GM21723 (cell line): ENCODE measurements at regions not wholly inside any gene's neighbourhood (a gene's known extent, or its start where the extent isn't known, plus 50 kb on each side); places are given as distances from the start of the nearest gene placed in this dataset.

ENCODE experiments used
- ATAC-seq: cut with Tn5 transposase; IDR thresholded peaks from one replicate; pipeline ENCODE4 v1.9.1; 2021; ENCODE audit warnings: mild to moderate bottlenecking, moderate library complexity; ENCODE audit not compliant: unreplicated experiment

DNA sequence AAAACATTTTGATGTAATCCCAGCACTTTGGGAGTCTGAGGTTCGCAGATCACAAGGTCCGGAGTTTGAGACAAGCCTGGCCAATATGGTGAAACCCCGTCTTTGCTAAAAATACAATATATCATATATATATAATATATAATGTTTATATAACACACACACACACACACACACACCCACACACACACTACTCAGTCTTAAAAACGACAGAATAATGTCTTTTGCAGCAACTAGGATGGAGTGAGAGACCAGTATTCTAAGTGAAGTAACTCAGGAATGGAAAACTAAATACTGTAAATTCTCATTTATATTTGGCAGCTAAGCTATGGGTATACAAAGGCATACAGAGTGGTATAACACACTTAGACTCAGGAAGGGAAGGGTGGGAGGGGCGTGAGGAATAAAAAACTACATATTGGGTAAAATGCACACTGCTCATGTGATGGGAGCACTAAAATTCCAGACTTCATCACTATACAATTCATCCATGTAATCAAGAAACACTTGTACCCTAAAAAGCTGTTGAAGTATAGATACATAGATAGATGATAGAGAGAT is 231.2 kb upstream of the SEMA3A start:
- ATAC-seq = no peak

DNA sequence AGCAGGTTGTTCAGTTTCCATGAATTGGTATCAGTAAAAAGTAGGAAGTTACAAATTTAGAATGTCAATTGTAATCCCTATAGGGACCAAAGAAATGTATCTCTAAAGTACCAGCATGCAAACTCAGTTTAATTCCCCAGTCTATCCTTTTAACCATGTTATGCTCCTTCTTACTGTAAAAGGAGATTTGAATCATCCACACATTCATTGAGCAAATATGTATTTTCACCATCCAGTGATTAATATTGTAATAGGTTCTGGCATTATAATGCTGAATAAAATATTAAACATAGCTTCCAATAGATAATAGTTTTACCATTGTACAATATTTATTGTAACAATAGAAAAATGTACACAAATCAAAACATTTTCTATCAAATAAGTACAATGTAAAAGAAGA is 228.2 kb upstream of the SEMA3A start:
- no peak for ATAC-seq

DNA sequence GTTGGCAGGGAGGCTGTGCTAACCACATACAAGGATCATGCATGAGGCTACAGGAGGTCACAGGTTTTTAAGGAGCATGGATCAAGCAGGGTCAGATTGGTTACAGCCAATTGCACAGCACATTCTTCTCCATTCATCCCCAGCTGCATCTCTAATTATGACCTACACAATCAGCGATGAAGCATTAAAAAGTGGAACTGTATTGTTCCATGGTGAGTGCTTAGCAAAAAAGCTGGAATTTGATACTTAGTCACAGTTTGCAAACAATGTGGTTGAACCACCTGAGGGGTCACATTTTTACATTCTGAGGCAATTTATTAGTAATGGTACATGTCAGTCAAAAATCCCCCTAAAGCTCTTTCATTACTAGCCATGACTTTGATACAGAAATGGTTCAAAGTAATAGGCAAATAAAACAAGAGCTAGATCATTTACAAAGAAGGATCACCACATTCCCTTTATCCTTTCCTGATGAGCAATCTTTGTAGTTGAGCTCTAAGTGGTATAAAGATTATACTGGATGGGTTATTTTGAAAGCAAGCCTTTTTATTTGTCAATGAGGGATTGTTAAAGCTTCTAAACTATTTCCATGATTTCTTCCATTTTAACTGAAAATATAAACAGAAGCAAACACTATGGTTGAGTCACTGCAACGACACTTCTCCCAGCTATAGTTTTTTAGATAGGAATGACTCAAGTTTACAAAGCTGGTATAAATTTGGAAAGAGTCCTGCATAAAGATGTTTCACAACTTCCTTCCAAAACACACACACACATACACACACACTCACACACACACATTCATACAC is 217.8 kb upstream of the SEMA3A start:
- no peak for ATAC-seq

DNA sequence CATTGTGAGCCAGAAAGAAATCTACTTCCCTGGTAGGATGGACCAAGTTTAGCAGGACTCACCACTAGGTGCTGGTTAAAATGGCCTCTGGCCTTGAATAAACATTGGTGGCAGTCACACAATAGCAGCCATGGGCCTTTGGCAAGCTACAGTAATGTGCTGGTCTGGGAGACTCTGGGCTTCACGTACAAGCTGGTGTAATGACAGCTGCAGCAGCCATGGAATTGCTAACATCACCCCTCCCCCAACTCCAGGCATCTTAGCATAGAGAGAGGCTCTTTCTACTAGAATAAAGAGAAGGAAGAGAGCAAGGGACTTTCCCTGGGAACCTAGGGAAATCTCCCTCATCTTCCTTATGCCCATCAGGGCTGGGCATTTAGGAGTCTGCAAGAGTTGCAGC is 205.1 kb upstream of the SEMA3A start:
- ATAC-seq = no peak

DNA sequence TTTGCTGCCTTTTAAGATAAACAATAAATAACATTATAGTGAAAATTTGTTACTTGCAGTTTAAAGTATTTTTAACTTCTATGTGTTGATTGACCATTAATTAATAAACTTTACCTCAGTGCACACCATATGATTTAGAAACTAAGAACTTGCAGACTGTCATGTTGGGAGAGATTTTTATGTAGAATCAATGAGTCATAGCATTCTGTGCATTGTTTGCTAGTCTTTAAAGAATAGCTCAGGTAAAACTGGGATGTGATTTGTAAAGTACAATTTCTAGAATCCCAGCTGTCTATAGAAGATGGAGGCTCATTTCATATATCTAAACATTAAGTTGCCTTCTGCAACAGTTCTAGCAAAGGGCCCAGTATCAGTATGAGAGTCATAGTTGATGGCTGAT is 199.6 kb upstream of the SEMA3A start:
- no peak for ATAC-seq

DNA sequence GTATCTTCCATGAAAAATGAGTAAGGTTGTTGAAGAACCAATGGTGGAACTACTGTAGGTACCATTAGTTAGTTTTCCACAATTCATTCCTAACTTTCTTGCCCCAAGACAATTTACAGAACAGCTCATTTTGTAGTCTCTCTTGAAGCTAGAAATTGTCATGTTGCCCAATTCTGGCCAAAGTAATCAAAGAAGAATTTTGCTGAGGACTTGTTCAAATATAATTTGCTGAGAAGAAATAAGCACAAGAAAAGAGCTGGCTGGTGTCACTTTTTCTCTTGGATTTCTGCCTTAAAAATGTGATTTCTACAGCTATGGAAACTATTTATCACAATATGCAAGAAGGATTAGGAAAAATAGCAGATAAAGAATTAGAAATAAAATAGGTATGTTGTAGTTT is 199.2 kb upstream of the SEMA3A start:
- no peak for ATAC-seq

DNA sequence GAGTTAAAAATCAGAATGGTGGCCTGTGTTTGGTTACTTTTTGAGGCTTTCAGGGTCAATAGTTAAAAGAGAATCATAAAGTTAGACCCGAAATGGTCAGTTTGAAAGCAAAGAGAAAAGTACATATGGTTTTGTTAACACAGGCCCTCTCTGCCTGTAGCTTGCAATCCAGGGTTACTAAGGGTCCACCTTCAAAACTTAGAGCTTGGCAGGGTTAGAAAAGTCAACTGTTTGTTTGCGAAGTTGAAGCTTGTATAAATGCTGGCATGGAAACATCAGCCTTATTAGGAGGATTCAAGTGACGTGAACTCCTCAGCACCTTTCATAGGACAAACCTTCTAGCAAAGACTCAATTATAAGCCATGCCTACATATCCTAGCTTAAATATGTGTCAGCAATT is 196.3 kb upstream of the SEMA3A start:
- no peak for ATAC-seq

DNA sequence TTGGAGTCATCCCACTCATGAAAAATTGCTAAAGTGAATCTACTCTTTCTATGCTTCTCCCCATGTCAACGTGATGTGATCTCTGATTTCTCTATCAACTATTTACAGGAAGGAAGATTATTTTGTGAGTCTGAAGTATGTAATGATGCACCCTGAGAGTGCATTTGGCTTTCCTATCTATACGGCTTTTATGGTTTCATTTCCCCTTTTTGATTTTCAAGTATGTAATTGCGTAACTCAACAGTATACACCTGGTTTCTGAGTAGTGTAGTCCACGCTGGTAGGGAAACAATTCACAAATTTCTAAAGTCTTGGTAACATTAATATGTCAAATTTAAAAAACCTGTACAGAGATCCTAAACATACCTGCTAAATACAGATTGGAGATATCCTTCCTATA is 194.7 kb upstream of the SEMA3A start:
- ATAC-seq = peak; percentile 100

DNA sequence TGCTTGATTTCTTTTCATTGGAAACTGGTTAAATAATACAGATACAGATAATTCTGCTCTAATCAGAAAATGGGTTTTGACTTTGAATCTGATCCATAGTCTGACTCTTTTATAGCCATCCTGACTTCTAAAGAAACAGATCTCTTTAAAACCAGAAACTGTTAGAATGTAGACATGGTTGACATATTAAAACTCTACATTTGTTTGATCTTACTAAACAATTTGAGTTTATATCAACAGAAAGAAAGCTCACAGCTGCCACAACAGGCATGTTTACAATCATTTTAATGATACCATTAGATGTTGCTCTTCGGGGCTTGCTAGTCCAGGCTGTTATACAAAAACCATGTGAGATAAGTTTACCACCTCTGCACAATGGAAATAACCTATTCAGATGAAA is 193.0 kb upstream of the SEMA3A start:
- ATAC-seq = no peak

DNA sequence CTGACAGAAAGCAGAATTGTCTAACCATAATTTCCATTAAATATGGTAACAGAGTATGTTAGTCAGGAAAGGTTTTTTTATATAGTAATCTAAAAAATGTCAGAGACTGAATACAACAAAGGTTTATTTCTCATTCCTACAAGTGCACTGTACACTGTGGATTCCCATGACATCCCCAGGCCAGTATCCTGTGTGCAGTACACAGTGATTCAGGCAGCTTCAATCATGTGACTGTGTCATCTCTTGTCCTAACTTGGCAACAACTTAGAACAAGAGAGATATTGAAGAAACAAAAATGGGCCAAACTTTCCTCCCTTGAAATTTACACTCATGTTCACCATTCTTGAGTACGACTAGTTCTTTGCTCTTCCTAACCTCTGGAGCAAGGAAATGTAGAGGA is 189.8 kb upstream of the SEMA3A start:
- ATAC-seq = no peak

DNA sequence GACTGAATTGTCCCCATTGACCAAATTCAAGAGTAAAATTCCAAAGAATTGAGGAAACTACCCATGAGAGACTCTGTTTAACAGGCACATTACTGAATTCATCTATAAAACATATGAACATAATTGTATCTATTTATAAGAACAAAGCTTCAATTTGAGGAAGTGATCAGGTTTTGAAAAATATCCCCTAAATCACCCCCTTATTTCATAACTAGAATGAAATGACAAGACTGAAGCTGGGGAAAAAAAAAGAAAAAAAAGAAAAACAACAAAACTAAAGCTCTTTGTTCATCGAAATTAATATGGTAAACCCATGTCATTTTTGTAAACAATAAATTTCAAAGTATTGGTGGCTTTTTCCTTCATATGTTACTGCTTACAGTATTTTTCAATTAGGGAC is 184.9 kb upstream of the SEMA3A start:
- ATAC-seq = no peak

DNA sequence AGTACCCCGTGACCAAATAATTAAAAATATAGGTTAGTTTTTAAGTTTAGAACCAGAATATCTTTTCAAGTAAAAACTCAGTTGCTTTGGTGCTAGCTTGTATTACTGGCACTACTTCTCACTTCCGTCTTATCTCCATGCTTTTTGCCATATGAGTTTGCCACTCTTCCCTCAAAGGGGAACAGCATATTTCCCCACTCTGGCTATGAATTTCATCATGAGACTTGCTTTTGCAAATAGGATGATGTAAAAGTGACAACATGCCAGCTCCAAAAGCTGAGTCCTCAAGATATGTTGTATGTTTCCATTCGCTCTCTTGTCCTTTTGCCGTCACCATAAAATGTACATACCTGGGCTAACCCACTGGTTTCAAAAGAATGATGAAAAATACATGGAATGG is 178.1 kb upstream of the SEMA3A start:
- ATAC-seq = no peak

DNA sequence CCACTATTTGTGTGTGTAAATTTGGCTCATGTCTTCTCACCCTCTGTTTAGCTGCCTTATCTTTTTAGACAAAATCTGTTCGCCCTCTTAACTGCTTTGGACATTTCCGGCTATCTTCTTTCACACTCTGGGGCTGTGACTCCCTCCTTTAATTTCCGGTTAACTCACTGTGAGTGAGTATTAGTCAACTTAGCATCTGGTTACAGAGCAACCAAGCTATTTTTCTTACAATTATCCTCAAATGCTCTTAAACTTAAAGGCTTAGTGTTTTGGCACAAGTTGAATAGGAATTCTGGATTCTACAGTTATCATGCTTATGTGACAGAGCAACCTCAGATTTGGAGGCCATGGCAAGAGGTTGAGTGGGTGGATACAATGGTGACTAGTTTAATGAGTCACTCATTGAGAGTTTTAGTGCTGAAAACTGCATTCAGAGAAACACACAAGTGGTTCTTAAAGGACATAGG is 177.6 kb upstream of the SEMA3A start:
- no peak for ATAC-seq

DNA sequence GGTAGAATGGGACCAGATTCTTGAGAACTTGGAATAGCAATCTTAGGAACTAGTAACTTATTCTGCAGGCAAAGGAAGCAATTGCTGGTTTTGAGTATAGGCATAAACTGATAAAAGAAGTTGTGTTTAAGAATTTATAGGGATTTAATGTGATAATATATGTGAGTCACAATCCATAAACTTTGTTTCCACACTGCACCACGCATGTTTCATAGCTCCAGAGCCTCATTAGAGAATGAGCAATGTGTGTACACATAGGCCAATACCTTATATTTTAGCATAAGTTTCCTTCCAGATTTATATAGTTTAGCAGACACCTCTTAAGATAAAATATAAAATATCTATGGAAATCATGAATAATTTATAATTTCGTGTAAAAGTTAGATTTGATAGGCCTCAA is 175.5 kb upstream of the SEMA3A start:
- ATAC-seq = no peak

DNA sequence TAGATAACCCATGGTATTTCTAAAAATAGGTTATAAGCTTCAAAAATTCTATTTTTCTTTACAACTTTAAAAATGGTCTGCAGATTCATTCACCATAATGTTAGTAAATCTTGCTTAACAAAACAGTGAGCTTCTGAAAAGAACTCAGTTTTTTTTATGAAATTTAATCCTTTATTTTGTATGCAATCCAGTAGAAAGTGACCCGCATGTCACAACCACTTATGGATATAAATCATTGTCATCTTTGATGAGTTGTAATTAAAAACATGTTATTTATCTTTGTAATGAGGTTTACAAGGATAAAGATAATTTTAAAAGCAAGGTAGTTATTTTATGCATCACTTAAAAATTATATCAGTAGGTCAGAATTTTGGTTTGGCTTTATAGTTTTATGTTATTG is 173.5 kb upstream of the SEMA3A start:
- ATAC-seq = no peak

DNA sequence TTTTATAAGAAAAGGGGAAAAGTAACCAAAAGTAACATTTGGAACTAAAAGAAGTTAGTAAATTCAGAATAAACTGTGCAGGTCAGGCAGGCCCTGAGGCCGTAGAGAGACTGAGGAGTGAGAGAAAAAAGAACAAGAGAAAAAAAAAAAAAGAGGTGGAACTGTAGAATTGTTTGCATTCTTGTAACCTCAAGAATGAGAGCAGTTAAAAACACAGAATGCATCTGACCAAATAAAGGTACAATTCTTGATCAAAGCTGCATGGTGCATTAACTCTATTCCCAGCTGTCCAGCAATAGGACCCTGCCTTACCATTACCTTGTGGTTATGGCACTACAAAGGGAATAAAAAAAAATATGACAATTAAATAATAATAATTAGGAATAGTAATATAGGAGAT is 170.1 kb upstream of the SEMA3A start:
- ATAC-seq = no peak

DNA sequence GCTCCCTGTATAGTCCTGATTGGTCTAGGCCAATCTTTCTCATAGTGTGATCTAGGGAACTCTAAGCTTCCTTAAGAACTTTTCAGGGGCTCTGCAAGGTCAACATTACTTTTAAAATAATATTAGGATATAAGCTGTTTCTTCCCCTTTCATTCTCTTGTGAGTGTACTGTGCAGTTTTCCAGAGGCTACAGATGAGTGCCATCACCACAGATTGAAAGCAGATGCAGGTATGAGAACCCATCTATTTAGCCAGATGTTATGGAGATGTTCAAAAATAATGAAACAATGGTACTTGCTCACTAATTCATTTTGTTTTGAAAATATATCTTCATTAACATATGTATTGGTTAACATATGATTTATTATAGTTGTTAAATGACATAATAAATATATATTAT is 169.2 kb upstream of the SEMA3A start:
- ATAC-seq = no peak

DNA sequence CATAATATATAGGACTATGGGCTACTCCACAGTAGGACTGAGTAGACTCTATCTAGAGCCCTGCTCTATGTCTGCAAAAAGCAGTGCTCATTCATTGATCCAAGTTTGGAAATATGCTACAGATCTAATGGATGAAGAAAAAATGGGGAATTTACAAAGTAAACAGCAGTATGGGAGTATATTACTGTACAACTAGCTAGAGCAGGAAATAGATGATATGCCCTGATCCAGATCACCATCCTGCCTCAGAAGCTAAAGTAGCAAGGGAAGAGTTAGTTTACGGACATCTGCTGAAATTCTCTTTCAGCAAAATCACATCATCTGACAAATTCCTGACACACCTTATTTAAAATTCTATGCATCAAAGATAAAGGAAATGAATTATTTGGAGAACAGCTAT is 168.2 kb upstream of the SEMA3A start:
- ATAC-seq = no peak

DNA sequence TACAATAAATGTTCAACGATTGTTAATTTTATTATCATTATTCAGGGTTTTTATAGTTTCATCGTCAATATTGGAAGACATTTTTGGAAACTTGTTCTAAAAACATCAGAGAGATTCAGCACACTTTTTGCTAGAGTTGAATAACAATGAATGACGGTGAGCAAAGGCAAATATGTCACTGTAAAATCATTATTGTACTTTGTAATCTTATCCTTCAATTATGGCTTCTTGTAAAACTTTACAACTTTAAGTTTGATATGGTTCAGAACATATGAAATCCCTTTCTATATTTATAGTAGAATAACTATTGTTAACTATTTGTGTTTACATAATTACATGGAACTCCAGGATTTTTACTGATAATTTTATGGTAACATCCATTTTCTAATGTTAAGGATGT is 167.8 kb upstream of the SEMA3A start:
- ATAC-seq = no peak

DNA sequence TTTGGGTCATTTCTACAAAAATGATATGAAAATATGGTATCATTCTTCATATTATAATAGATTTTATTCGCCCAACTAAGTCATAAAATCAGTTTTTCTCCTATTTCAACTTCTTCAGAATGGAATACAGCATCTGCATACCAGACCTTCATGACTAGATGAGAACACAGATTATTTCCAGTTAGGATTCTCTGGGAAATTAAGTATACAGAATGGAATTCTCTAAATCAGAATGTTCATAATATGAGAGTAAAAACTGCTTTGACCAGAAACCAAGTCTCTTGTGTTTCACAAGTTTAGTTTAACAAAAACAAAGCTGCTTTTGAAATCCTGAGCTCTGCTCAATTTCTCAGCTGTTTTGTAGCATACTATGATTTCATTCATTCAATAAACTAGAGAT is 160.3 kb upstream of the SEMA3A start:
- ATAC-seq = no peak

DNA sequence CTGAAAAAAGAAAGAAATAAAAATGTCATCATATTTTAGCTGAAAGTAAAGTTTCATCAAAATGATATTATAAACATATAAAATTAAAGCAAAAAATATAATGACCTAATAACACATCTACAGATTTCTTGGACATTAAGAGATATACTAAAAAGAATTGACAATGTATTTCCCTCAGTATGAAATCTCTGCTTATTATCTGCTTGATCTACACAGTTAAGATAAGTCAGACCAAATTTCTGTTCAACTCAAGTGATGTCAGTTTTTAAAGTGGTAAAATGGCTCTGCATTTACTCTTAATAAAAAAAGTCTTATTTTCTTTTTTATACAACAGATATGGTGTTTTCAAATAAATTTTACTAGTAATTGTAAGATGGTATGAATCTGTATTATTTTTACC is 159.4 kb upstream of the SEMA3A start:
- ATAC-seq = no peak

DNA sequence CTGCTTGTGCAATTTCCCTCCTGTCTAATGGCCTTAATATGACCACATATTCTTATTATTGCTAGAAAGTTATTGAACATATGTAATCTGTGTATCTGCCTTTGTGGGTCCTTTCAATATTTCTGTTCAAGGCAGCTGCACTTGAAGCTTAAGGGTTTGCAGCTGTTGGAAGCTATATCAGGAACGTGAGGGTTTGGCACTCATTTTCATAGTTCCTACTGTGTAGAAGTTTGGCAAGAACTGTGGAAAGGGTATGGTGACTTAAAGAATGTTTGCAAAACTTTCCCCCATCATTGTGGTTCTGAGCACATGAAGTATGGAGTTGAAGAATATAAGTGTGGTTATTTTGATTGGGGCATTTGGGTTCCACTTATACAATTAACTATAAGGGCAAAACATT is 144.7 kb upstream of the SEMA3A start:
- no peak for ATAC-seq

DNA sequence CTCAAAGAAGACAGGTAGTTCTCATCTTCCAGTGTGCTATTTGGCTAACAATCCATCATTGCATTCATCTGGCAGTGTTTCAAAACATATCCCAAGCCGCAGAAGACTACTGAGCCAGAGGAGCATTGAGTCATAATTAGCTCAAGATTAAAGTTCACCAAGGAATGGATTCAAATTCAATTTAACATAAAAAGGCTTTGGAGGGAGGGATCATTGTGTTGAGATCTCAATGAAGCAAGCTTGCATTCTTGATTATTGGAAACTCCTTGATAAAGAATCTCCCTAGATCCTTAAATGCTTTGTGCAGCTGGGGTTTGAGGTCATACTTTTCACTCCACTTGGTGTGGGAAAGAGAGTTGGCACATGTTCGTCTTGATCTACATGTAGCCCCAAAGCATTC is 142.8 kb upstream of the SEMA3A start:
- no peak for ATAC-seq
